Hepatocyte (in vitro differentiated cells): ENCODE measurements at regions not wholly inside any gene's neighbourhood (a gene's known extent, or its start where the extent isn't known, plus 50 kb on each side); places are given as distances from the start of the nearest gene placed in this dataset.

ENCODE experiments used
- CTCF ChIP-seq: fragments of 200-600 bp; sonication (generic); IDR thresholded peaks from 2 replicates; pipeline ENCODE4 v1.5.1; 2016; ENCODE audit warnings: antibody characterized with exemption, mild to moderate bottlenecking; ENCODE audit not compliant: poor library complexity
- EZH2 ChIP-seq: fragments of 200-600 bp; sonication (generic); IDR thresholded peaks from 2 replicates; pipeline ENCODE4 v1.6.1; 2016; ENCODE audit warnings: antibody characterized with exemption, mild to moderate bottlenecking, borderline replicate concordance
- EZH2phosphoT487 ChIP-seq: fragments of 200-600 bp; sonication (generic); IDR thresholded peaks from one replicate; pipeline ENCODE4 v1.6.1; 2018; ENCODE audit warnings: antibody characterized with exemption, mild to moderate bottlenecking, low read depth, moderate library complexity; ENCODE audit not compliant: unreplicated experiment, severe bottlenecking

DNA sequence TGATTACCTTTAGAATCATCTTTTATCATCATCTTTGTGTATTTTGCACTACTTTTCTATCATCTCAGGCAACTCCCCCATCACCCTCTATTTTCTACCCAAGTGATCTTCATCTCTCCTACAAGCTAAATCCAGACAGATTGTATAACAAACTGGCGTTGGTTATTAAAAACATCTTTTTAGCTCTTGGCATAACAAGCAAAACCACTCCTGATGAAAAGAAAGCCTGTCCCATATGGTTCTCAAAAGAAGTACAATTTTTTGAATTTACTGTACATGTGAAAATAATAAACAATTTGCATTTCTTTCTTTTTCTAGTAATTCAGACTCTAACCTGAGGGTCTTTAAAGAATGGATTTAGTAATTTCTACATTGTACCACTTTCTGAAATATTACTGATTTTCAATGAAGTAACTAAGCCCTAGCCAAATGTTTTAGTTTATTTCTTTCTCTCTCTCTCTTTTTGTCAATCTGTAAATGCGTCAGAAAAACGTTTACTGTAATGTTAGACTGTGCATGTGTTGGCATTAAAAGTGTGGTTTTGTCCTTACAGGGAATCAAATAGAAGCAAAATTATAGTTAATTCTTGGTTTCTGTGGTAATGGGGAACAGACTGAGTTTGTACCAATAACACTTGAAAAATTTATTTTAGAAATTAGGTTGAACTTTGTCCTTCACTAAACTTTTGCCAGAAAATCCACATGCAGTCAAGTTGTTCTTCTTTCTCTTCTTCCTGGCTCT, 52.5 kb upstream of the RPS23 start:
- TF ChIP-seq CTCF (no peak), EZH2 (no peak), EZH2phosphoT487 (no peak)
